ENCODE measurements at regions not wholly inside any gene's neighbourhood (a gene's known extent, or its start where the extent isn't known, plus 50 kb on each side); places are given as distances from the start of the nearest gene placed in this dataset.

- no peaks in the 10 kb centered on the region for H3K36me3 ChIP-seq (ENCODE audit: control insufficient read depth in 2 of 2, extremely low read depth in 1 of 2, insufficient read depth in 2 of 2, low read length in 2 of 2)
- FAIRE-seq (no peak), DNase-seq (ENCODE audit: low read depth, low spot score) (no peak)
- no peaks in the 10 kb centered on the region for H3K9me1 ChIP-seq (ENCODE audit: control insufficient read depth, extremely low read depth, insufficient read depth, low read length)
- H3K9ac ChIP-seq (ENCODE audit: control insufficient read depth, extremely low read depth, insufficient read depth, low read length): no peak overlapping the region
- H3K27me3 ChIP-seq (ENCODE audit: control insufficient read depth, extremely low read depth, insufficient read depth, low read length): no peaks in the 10 kb centered on the region
- H3K27ac ChIP-seq (ENCODE audit: control insufficient read depth, insufficient read depth, low read length): no peak overlapping the region
- no peak overlapping the region for H3K4me3 ChIP-seq (ENCODE audit: control insufficient read depth in 2 of 3, extremely low read depth in 1 of 3, insufficient read depth in 2 of 3, low read depth in 1 of 3, low read length in 3 of 3)
- dilution Hi-C loops (cut with MboI; ENCODE audit: extremely low pct_ligation_motif_present, low sequenced_read_pairs): no loop called here
- no peaks in the 10 kb centered on the region for H3K9me3 ChIP-seq (ENCODE audit: control insufficient read depth, low read depth, low read length)
- H3K4me1 ChIP-seq (ENCODE audit: control insufficient read depth, extremely low read depth, insufficient read depth, low read length): no peaks in the 10 kb centered on the region
- no peak overlapping the region for H2AFZ ChIP-seq (ENCODE audit: control insufficient read depth, low read length)
- H3K79me2 ChIP-seq (ENCODE audit: control insufficient read depth, insufficient read depth, low read length): no peaks in the 10 kb centered on the region
- no peak overlapping the region for H3K4me2 ChIP-seq (ENCODE audit: control insufficient read depth, extremely low read depth, insufficient read depth, low read depth, low read length)
- TF ChIP-seq EZH2 (IDR thresholded peaks at IDR 0.05; ENCODE audit: low read length) (no peak), CTCF (optimal IDR thresholded peaks at IDR 0.05 in 1 of 3, IDR thresholded peaks at IDR 0.05 in 1 of 3, conservative IDR thresholded peaks at IDR 0.05 in 1 of 3; ENCODE audit: extremely low read depth in 1 of 3, insufficient read depth in 2 of 3, low read length in 3 of 3) (no peak)
- H4K20me1 ChIP-seq (ENCODE audit: control insufficient read depth, extremely low read depth, insufficient read depth, low read length): no peaks in the 10 kb centered on the region
Observed at GRCh38 chr7:85521108-85521694, 334.3 kb upstream of the SEMA3D start.

GRCh38 chr7:85520175-85520574 lies 333.3 kb upstream of the SEMA3D start:
- no peak overlapping the region for H2AFZ ChIP-seq (ENCODE audit: control insufficient read depth, low read length)
- FAIRE-seq (no peak), DNase-seq (ENCODE audit: low read depth, low spot score) (no peak)
- no peak overlapping the region for H3K27ac ChIP-seq (ENCODE audit: control insufficient read depth, insufficient read depth, low read length)
- no peaks in the 10 kb centered on the region for H3K79me2 ChIP-seq (ENCODE audit: control insufficient read depth, insufficient read depth, low read length)
- TF ChIP-seq CTCF (optimal IDR thresholded peaks at IDR 0.05 in 1 of 3, IDR thresholded peaks at IDR 0.05 in 1 of 3, conservative IDR thresholded peaks at IDR 0.05 in 1 of 3; ENCODE audit: extremely low read depth in 1 of 3, insufficient read depth in 2 of 3, low read length in 3 of 3) (no peak), EZH2 (IDR thresholded peaks at IDR 0.05; ENCODE audit: low read length) (no peak)
- no peaks in the 10 kb centered on the region for H3K4me1 ChIP-seq (ENCODE audit: control insufficient read depth, extremely low read depth, insufficient read depth, low read length)
- H3K9me3 ChIP-seq (ENCODE audit: control insufficient read depth, low read depth, low read length): no peaks in the 10 kb centered on the region
- no peaks in the 10 kb centered on the region for H3K27me3 ChIP-seq (ENCODE audit: control insufficient read depth, extremely low read depth, insufficient read depth, low read length)
- H3K9me1 ChIP-seq (ENCODE audit: control insufficient read depth, extremely low read depth, insufficient read depth, low read length): no peaks in the 10 kb centered on the region
- no peaks in the 10 kb centered on the region for H3K36me3 ChIP-seq (ENCODE audit: control insufficient read depth in 2 of 2, extremely low read depth in 1 of 2, insufficient read depth in 2 of 2, low read length in 2 of 2)
- H3K4me2 ChIP-seq (ENCODE audit: control insufficient read depth, extremely low read depth, insufficient read depth, low read depth, low read length): no peak overlapping the region
- no peak overlapping the region for H3K4me3 ChIP-seq (ENCODE audit: control insufficient read depth in 2 of 3, extremely low read depth in 1 of 3, insufficient read depth in 2 of 3, low read depth in 1 of 3, low read length in 3 of 3)
- no peak overlapping the region for H3K9ac ChIP-seq (ENCODE audit: control insufficient read depth, extremely low read depth, insufficient read depth, low read length)
- dilution Hi-C loops (cut with MboI; ENCODE audit: extremely low pct_ligation_motif_present, low sequenced_read_pairs): no loop called here
- H4K20me1 ChIP-seq (ENCODE audit: control insufficient read depth, extremely low read depth, insufficient read depth, low read length): no peaks in the 10 kb centered on the region

Data from keratinocyte (primary cell).